Astrocyte of the cerebellum (primary cell): ENCODE measurements at regions not wholly inside any gene's neighbourhood (a gene's known extent, or its start where the extent isn't known, plus 50 kb on each side); places are given as distances from the start of the nearest gene placed in this dataset.

Source experiments
- DNase-seq: peaks from one replicate; pipeline ENCODE4 v3.0.0-alpha.2; 2011; ENCODE audit warnings: low read depth
- H3K4me3 ChIP-seq: 2 replicates; pipeline ENCODE4 v1.5.1; 2011; ENCODE audit warnings: mild to moderate bottlenecking, low read depth, low read length, moderate library complexity
- in situ Hi-C: cut with HindIII; loops from 2 replicates; pipeline ENCODE4 v1.10.0; 2017; ENCODE audit warnings: low sequenced_read_pairs
- TF ChIP-seq, protein P1 (sequence below): IDR thresholded peaks from 2 replicates; pipeline ENCODE4 v1.5.1; 2012; ENCODE audit warnings: low read length, low read depth, moderate library complexity, mild to moderate bottlenecking; ENCODE audit errors: missing control alignments

DNA sequence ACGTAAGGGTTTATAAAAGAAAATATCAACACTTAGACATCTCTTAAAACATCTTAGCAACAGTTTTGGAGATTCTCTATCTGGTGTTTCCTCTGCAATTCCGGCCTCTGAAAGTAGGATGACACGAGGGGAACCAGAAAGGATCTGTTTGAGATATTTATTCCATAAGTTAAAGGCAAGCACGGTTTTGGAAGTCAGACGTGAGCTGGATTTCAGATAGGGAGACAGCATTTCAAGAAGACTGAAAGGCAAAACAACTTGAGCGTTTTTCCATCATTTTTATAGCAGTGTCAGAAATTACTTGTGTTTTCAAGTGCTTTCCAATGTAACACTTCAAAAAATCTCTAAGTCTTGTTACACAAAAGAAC, 52.9 kb upstream of the BTN3A2 start:
- peak overlapping the region; percentile 40 for H3K4me3 ChIP-seq
- TF ChIP-seq, protein P1, sequence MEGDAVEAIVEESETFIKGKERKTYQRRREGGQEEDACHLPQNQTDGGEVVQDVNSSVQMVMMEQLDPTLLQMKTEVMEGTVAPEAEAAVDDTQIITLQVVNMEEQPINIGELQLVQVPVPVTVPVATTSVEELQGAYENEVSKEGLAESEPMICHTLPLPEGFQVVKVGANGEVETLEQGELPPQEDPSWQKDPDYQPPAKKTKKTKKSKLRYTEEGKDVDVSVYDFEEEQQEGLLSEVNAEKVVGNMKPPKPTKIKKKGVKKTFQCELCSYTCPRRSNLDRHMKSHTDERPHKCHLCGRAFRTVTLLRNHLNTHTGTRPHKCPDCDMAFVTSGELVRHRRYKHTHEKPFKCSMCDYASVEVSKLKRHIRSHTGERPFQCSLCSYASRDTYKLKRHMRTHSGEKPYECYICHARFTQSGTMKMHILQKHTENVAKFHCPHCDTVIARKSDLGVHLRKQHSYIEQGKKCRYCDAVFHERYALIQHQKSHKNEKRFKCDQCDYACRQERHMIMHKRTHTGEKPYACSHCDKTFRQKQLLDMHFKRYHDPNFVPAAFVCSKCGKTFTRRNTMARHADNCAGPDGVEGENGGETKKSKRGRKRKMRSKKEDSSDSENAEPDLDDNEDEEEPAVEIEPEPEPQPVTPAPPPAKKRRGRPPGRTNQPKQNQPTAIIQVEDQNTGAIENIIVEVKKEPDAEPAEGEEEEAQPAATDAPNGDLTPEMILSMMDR: no peak
- DNase-seq: no peak
- in situ Hi-C loops: no loop called here

DNA sequence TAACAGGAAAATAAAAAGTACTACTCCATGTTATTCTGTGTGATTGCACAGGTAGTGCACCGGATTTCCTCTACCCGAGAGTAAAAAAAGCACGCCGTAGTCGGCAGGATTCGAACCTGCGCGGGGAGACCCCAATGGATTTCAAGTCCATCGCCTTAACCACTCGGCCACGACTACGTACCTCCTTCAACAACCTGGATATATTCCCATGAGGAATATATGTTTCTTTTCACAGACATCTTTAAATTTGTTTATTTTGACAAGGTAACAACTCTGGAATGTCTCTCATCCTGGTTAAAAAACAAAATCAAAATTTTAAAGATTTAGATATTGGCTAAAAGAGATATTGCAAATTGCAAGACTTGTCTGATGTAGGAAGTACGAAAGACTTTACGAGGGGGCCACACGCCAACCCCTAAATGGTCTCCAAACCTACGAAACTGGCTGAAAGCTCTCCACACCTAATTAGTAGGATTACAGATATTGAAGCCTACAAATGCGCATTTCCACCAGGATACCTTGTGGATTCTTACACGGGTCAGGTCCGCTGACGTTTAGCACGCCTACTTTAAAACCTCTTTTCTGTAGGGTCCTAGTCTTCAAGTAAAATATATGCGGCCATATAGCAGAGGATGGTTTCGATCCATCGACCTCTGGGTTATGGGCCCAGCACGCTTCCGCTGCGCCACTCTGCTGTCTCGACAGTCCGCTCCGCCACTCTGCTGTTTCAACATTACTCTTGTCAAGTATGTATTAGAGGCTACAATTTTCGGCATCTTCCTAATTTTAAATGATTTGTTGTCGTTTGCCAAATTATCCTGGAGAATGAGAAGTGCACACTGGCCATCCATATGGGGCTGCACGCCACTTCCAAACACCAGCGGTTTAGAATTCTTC, 52.2 kb upstream of the BTN3A2 start:
- in situ Hi-C loops: no loop called here
- no peak for DNase-seq
- H3K4me3 ChIP-seq: peak overlapping the region; percentile 40
- TF ChIP-seq, protein P1: no peak
